H1 (cell line): ENCODE measurements at regions not wholly inside any gene's neighbourhood (a gene's known extent, or its start where the extent isn't known, plus 50 kb on each side); places are given as distances from the start of the nearest gene placed in this dataset.

Experiments
- CTCF ChIA-PET: fragments of 300-600 bp; sonication (Branson Sonifier 250); formaldehyde crosslinking; loops from one replicate; lab custom pipeline; 2021; ENCODE audit not compliant: partially characterized antibody; lab: Charles Lee
- POLR2A ChIA-PET: fragments of 300-600 bp; sonication (Branson Sonifier 250); formaldehyde crosslinking; loops from one replicate; lab custom pipeline; 2021; ENCODE audit warnings: inconsistent platforms; ENCODE audit not compliant: partially characterized antibody; lab: Charles Lee
- DNase-seq, 2 experiments: peaks; one replicate each; pipeline versions ENCODE4 v3.0.0 to v3.0.0-alpha.2; 2010 to 2022; ENCODE audit warnings: low spot score in 2 of 2, low read depth in 1 of 2, mixed read lengths in 1 of 2
- FAIRE-seq: peaks from 2 replicates; lab custom pipeline; 2011; peaks lifted over from hg19 to GRCh38; lab: Jason Lieb, UNC
- H2AFZ ChIP-seq: 2 replicates; pipeline ENCODE4 v1.8.1; 2012; ENCODE audit warnings: low read length, inconsistent platforms
- H2AK5ac ChIP-seq: 2 replicates; pipeline ENCODE4 v1.6.1; 2013; ENCODE audit warnings: low read depth, low read length
- H2BK120ac ChIP-seq: replicated peaks from 2 replicates; pipeline ENCODE3; 2013; ENCODE audit warnings: low read depth, low read length, inconsistent platforms
- H2BK12ac ChIP-seq: 2 replicates; pipeline ENCODE4 v1.6.1; 2013; ENCODE audit warnings: low read depth, low read length
- H2BK15ac ChIP-seq: 2 replicates; pipeline ENCODE4 v1.6.1; 2013; ENCODE audit warnings: low read length
- H2BK20ac ChIP-seq: 2 replicates; pipeline ENCODE4 v1.6.1; 2013; ENCODE audit warnings: low read length
- H2BK5ac ChIP-seq: 2 replicates; pipeline ENCODE4 v1.6.1; 2013; ENCODE audit warnings: low read depth, low read length
- H3K14ac ChIP-seq: 2 replicates; pipeline ENCODE4 v1.6.1; 2013; ENCODE audit warnings: inconsistent platforms; ENCODE audit not compliant: insufficient read length
- H3K18ac ChIP-seq: 2 replicates; pipeline ENCODE4 v1.6.1; 2013; ENCODE audit warnings: low read length; ENCODE audit errors: extremely low read depth
- H3K23ac ChIP-seq: 2 replicates; pipeline ENCODE4 v1.6.1; 2013; ENCODE audit warnings: inconsistent platforms; ENCODE audit not compliant: insufficient read length
- H3K23me2 ChIP-seq: 2 replicates; pipeline ENCODE4 v1.6.1; 2013; ENCODE audit warnings: low read depth, low read length
- H3K27ac ChIP-seq: 2 replicates; pipeline ENCODE4 v1.6.1; 2011; ENCODE audit warnings: low read depth, low read length, inconsistent platforms
- H3K27me3 ChIP-seq, 4 experiments: replicated peaks in 1 of 4; 1 replicate in 1 of 4; 2 replicates in 3 of 4; pipeline versions ENCODE4 v1.6.1 to v1.8.1; 2011 to 2013; ENCODE audit warnings: low read length in 3 of 4, mild to moderate bottlenecking in 3 of 4, inconsistent platforms in 2 of 4, mixed read lengths in 2 of 4, moderate library complexity in 1 of 4; ENCODE audit not compliant: control insufficient read depth in 3 of 4, insufficient read depth in 3 of 4; ENCODE audit errors: extremely low read depth in 1 of 4
- H3K36me3 ChIP-seq, 4 experiments: 2 replicates each; pipeline versions ENCODE4 v1.6.1 to v1.8.1; 2011 to 2013; ENCODE audit warnings: mild to moderate bottlenecking in 4 of 4, low read length in 3 of 4, moderate library complexity in 2 of 4, control low read depth in 1 of 4, inconsistent platforms in 1 of 4; ENCODE audit not compliant: insufficient read depth in 4 of 4, control insufficient read depth in 2 of 4
- H3K4ac ChIP-seq: replicated peaks from 2 replicates; pipeline ENCODE3; 2013; ENCODE audit warnings: low read length, low read depth, mixed read lengths, inconsistent platforms; ENCODE audit not compliant: insufficient read length
- H3K4me1 ChIP-seq, 4 experiments: replicated peaks in 1 of 4; 1 replicate in 1 of 4; 2 replicates in 3 of 4; pipeline versions ENCODE4 v1.6.1 to v1.8.1; 2011 to 2013; ENCODE audit warnings: low read length in 3 of 4, inconsistent platforms in 2 of 4, mixed read lengths in 1 of 4; ENCODE audit not compliant: insufficient read depth in 4 of 4, control insufficient read depth in 3 of 4
- H3K4me2 ChIP-seq, 2 experiments: 2 replicates each; pipeline versions ENCODE4 v1.6.1 to v1.8.1; 2011 to 2013; ENCODE audit warnings: low read depth in 2 of 2, low read length in 2 of 2, control low read depth in 1 of 2, inconsistent platforms in 1 of 2, mild to moderate bottlenecking in 1 of 2; ENCODE audit not compliant: insufficient read depth in 1 of 2
- H3K4me3 ChIP-seq, 4 experiments: fragments of 200-600, 300-600 bp in 1 of 4; sonication (generic), shearing (Covaris generic), sonication (Bioruptor Twin) in 1 of 4; 2 replicates each; pipeline versions ENCODE4 v1.5.1 to v1.8.1; 2011 to 2016; ENCODE audit warnings: low read length in 4 of 4, low read depth in 3 of 4, control low read depth in 2 of 4, inconsistent platforms in 2 of 4, mild to moderate bottlenecking in 2 of 4, mixed read lengths in 1 of 4, moderate library complexity in 1 of 4; ENCODE audit not compliant: insufficient read depth in 2 of 4; ENCODE audit errors: extremely low read depth in 1 of 4
- H3K56ac ChIP-seq: replicated peaks from 2 replicates; pipeline ENCODE3; 2013; ENCODE audit warnings: low read depth, mild to moderate bottlenecking, mixed read lengths, low read length, inconsistent platforms; ENCODE audit not compliant: insufficient read length
- H3K79me1 ChIP-seq: 2 replicates; pipeline ENCODE4 v1.6.1; 2013; ENCODE audit warnings: low read depth, low read length, control low read depth
- H3K79me2 ChIP-seq, 2 experiments: 2 replicates each; pipeline versions ENCODE4 v1.6.1 to v1.8.1; 2012 to 2013; ENCODE audit warnings: low read length in 2 of 2, mild to moderate bottlenecking in 2 of 2, inconsistent platforms in 1 of 2; ENCODE audit not compliant: insufficient read depth in 2 of 2, control insufficient read depth in 1 of 2
- H3K9ac ChIP-seq, 4 experiments: replicated peaks in 1 of 4; 1 replicate in 1 of 4; 2 replicates in 3 of 4; pipeline versions ENCODE4 v1.6.1 to v1.8.1; 2011 to 2013; ENCODE audit warnings: low read depth in 3 of 4, low read length in 3 of 4, control low read depth in 2 of 4, mild to moderate bottlenecking in 2 of 4, moderate library complexity in 2 of 4, inconsistent platforms in 1 of 4; ENCODE audit errors: extremely low read depth in 1 of 4
- H3K9me3 ChIP-seq, 2 experiments: 2 replicates each; pipeline versions ENCODE4 v1.6.1 to v1.8.1; 2012 to 2013; ENCODE audit warnings: mild to moderate bottlenecking in 2 of 2, moderate library complexity in 2 of 2, control low read depth in 1 of 2, inconsistent platforms in 1 of 2, low read depth in 1 of 2, low read length in 1 of 2, mixed read lengths in 1 of 2; ENCODE audit not compliant: insufficient read depth in 2 of 2
- H4K20me1 ChIP-seq, 2 experiments: replicated peaks in 1 of 2; 2 replicates each; pipeline versions ENCODE3 to v1.8.1; 2011 to 2013; ENCODE audit warnings: inconsistent platforms in 2 of 2, low read length in 2 of 2, mild to moderate bottlenecking in 1 of 2; ENCODE audit not compliant: insufficient read depth in 2 of 2, control insufficient read depth in 1 of 2
- H4K5ac ChIP-seq: 2 replicates; pipeline ENCODE4 v1.6.1; 2013; ENCODE audit warnings: low read length, low read depth, mixed read lengths, inconsistent platforms; ENCODE audit not compliant: insufficient read length
- H4K8ac ChIP-seq: 2 replicates; pipeline ENCODE4 v1.8.0; 2013; ENCODE audit warnings: mild to moderate bottlenecking, moderate library complexity, low read length, inconsistent platforms; ENCODE audit not compliant: insufficient read depth; ENCODE audit errors: extremely low read depth
- H4K91ac ChIP-seq: replicated peaks from 2 replicates; pipeline ENCODE3; 2013; ENCODE audit warnings: low read length, mixed read lengths, inconsistent platforms; ENCODE audit not compliant: insufficient read length
- BRCA1 ChIP-seq: IDR thresholded peaks from 2 replicates; pipeline ENCODE4 v1.6.1; 2012; ENCODE audit warnings: low read depth, low read length, improper control_type of control experiment
- EZH2 ChIP-seq: fragments of 200-600 bp; sonication (generic); IDR thresholded peaks from 2 replicates; pipeline ENCODE4 v1.7.1; 2012; ENCODE audit warnings: low read depth, mild to moderate bottlenecking, moderate library complexity, low read length, inconsistent platforms; ENCODE audit not compliant: severe bottlenecking
- WGBS, 2 experiments: shearing (Covaris generic) in 1 of 2; methylation state at CpG; one replicate each; pipeline versions ENCODE4 v1.1.6 to v1.1.7; 2013 to 2015; ENCODE audit warnings: low lambda C conversion rate in 2 of 2, mixed read lengths in 2 of 2, inconsistent platforms in 1 of 2, low coverage in 1 of 2, missing lambda C conversion rate in 1 of 2; ENCODE audit not compliant: insufficient replicate concordance in 2 of 2, insufficient coverage in 1 of 2, insufficient read length in 1 of 2; ENCODE audit errors: extremely low coverage in 1 of 2, missing lambda C conversion rate in 1 of 2; 5-methylcytosine and 5-hydroxymethylcytosine counted together
- TF ChIP-seq, protein P1 (sequence below): IDR thresholded peaks from 2 replicates; pipeline ENCODE4 v1.6.1; 2011; ENCODE audit warnings: low read depth, mild to moderate bottlenecking, low read length; ENCODE audit not compliant: insufficient read depth
- TF ChIP-seq, protein P2 (sequence below): IDR thresholded peaks from 2 replicates; pipeline ENCODE4 v1.6.1; 2011; ENCODE audit warnings: low read length, improper control_type of control experiment

DNA sequence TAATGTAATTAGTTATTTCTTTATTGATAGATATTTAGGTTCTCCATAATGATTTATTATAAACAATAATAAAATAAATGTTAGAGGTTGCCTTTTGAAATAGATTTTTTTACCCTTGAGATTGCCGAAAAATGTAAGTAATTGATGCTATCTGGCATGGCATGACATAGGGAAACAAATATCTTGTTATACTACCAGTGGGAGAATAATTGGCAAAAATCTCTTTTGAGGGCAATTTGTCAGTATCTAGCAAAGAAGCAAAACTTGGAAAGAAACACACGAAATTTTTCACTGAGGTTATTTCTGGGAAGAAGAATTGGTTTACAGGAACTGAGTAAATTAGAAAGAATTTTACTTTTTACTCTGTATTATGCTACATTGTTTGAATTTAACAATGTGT is 547.2 kb upstream of the SETBP1 start:
- no peaks in the 10 kb centered on the region for H3K27me3 ChIP-seq
- H2BK15ac ChIP-seq: no peak overlapping the region
- DNase-seq (no peak), FAIRE-seq (no peak)
- H2AFZ ChIP-seq: no peak overlapping the region
- H2BK5ac ChIP-seq: no peak overlapping the region
- CTCF ChIA-PET: interaction anchor here (1.2 kb wide), 1 partner anchor 11 kb away, joined by 4 read pairs; no protein-coding TSS in a partner anchor
- H2AK5ac ChIP-seq: no peak overlapping the region
- H4K20me1 ChIP-seq: no peaks in the 10 kb centered on the region
- H3K23me2 ChIP-seq: no peaks in the 10 kb centered on the region
- no peak overlapping the region for H3K56ac ChIP-seq
- no peaks in the 10 kb centered on the region for H3K79me1 ChIP-seq
- H4K91ac ChIP-seq: no peak overlapping the region
- H3K18ac ChIP-seq: no peak overlapping the region
- H3K9ac ChIP-seq: no peak overlapping the region
- no peak overlapping the region for H2BK120ac ChIP-seq
- no peak overlapping the region for H4K5ac ChIP-seq
- H3K23ac ChIP-seq: no peak overlapping the region
- no peak overlapping the region for H2BK12ac ChIP-seq
- H3K4ac ChIP-seq: no peak overlapping the region
- no peak overlapping the region for H3K4me2 ChIP-seq
- H3K79me2 ChIP-seq: no peaks in the 10 kb centered on the region
- H3K9me3 ChIP-seq: no peaks in the 10 kb centered on the region; a peak in 1 of 4 replicates
- no peak overlapping the region for H2BK20ac ChIP-seq
- WGBS, 2 experiments: 90% methylated on average over 2 of the region's 2 CpGs; no CpG with 5 or more reads in 1 of the 2 experiments
- no peak overlapping the region for H3K27ac ChIP-seq
- H3K4me3 ChIP-seq: no peak overlapping the region
- H4K8ac ChIP-seq: no peak overlapping the region
- H3K36me3 ChIP-seq: no peaks in the 10 kb centered on the region
- H3K14ac ChIP-seq: no peak overlapping the region
- POLR2A ChIA-PET: no interaction called here
- H3K4me1 ChIP-seq: no peaks in the 10 kb centered on the region
- TF ChIP-seq, protein P1, sequence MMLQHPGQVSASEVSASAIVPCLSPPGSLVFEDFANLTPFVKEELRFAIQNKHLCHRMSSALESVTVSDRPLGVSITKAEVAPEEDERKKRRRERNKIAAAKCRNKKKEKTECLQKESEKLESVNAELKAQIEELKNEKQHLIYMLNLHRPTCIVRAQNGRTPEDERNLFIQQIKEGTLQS: no peak
- TF ChIP-seq EZH2 (no peak), BRCA1 (no peak)
- TF ChIP-seq, protein P2, sequence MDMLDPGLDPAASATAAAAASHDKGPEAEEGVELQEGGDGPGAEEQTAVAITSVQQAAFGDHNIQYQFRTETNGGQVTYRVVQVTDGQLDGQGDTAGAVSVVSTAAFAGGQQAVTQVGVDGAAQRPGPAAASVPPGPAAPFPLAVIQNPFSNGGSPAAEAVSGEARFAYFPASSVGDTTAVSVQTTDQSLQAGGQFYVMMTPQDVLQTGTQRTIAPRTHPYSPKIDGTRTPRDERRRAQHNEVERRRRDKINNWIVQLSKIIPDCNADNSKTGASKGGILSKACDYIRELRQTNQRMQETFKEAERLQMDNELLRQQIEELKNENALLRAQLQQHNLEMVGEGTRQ: no peak
